ENCODE measurements at regions not wholly inside any gene's neighbourhood (a gene's known extent, or its start where the extent isn't known, plus 50 kb on each side); places are given as distances from the start of the nearest gene placed in this dataset.

GRCh38 chr21:41600556-41600955 lies 92.6 kb upstream of the TMPRSS2 start:
- no peaks in the 10 kb centered on the region for H3K9me3 Mint-ChIP-seq (ENCODE audit: unreplicated experiment)
- intact Hi-C loops (cut with micrococcal nuclease): no loop called here
- CTCF ChIA-PET: interaction anchor here (0.6 to 3.9 kb wide), 3 partner anchors 178 to 350 kb away, joined by 3 to 21 read pairs (median 4); no protein-coding TSS in a partner anchor
- H3K27me3 Mint-ChIP-seq (ENCODE audit: insufficient read depth, unreplicated experiment): peaks cover 12% of the 10 kb centered on the region
- no peak overlapping the region for H3K4me3 Mint-ChIP-seq (ENCODE audit: unreplicated experiment)
- POLR2A ChIA-PET: interaction anchor here (0.6 to 1.7 kb wide), 3 partner anchors 15 to 277 kb away, joined by 3 read pairs; no protein-coding TSS in a partner anchor
- H3K27ac Mint-ChIP-seq (ENCODE audit: low read depth, unreplicated experiment): no peak overlapping the region
- BruUV-seq (replicated peaks): no TSS peak
- TF ChIP-seq CTCF (IDR thresholded peaks at IDR 0.05; ENCODE audit: unreplicated experiment): no peak
- peaks cover 6% of the 10 kb centered on the region for H3K4me1 Mint-ChIP-seq (ENCODE audit: insufficient read depth, unreplicated experiment)
- H3K36me3 Mint-ChIP-seq (ENCODE audit: insufficient read depth, unreplicated experiment): no peaks in the 10 kb centered on the region
- no peak for DNase-seq (ENCODE audit: unreplicated experiment)

DNA sequence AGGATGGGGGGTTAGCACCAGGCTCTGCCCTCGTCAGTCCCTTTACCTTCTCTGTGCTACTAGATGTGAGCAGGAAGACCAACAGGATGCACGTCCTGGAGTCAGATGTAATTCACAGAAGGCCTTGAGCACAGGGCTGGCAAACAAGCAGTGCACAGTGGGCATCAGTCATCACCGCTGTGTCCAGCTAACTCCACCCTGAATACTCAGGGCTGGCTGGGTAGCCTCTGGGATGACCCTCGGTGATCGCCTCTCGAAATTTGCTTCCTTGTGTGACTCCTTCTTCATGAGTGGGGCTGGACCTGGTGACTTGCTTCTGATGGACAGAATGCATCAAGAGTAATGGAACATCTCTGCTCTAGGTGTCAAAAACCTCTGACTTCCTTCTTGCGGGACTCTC lies 92.2 kb upstream of the TMPRSS2 start:
- intact Hi-C loops (cut with micrococcal nuclease): no loop called here
- ChIA-PET POLR2A (interaction anchor here (0.6 kb wide), 1 partner anchor 277 kb away, joined by 3 read pairs; no protein-coding TSS in a partner anchor), CTCF (interaction anchor here (0.6 to 3.9 kb wide), 3 partner anchors 179 to 350 kb away, joined by 3 to 21 read pairs (median 4); no protein-coding TSS in a partner anchor)
- Mint-ChIP-seq H3K36me3 (ENCODE audit: insufficient read depth, unreplicated experiment) (no peaks in the 10 kb centered on the region), H3K4me3 (ENCODE audit: unreplicated experiment) (no peak overlapping the region), H3K9me3 (ENCODE audit: unreplicated experiment) (no peaks in the 10 kb centered on the region), H3K4me1 (ENCODE audit: insufficient read depth, unreplicated experiment) (peaks cover 6% of the 10 kb centered on the region), H3K27ac (ENCODE audit: low read depth, unreplicated experiment) (no peak overlapping the region), H3K27me3 (ENCODE audit: insufficient read depth, unreplicated experiment) (peaks cover 12% of the 10 kb centered on the region)
- no TSS peak for BruUV-seq (replicated peaks)
- no peak for TF ChIP-seq CTCF (IDR thresholded peaks at IDR 0.05; ENCODE audit: unreplicated experiment)
- no peak for DNase-seq (ENCODE audit: unreplicated experiment)

- POLR2A ChIA-PET: no interaction called here
These were observed 90.8 kb upstream of the TMPRSS2 start for GRCh38 chr21:41598561-41599431.

More at GRCh38 chr21:41598561-41599431, 90.8 kb upstream of the TMPRSS2 start:
- H3K9me3 Mint-ChIP-seq (ENCODE audit: unreplicated experiment): no peaks in the 10 kb centered on the region
- peaks cover under 1% of the 10 kb centered on the region for H3K27me3 Mint-ChIP-seq (ENCODE audit: insufficient read depth, unreplicated experiment)
- no peak overlapping the region for H3K4me3 Mint-ChIP-seq (ENCODE audit: unreplicated experiment)
- H3K27ac Mint-ChIP-seq (ENCODE audit: low read depth, unreplicated experiment): peak overlapping the region; percentile 68
- H3K36me3 Mint-ChIP-seq (ENCODE audit: insufficient read depth, unreplicated experiment): no peaks in the 10 kb centered on the region
- intact Hi-C loops (cut with micrococcal nuclease): no loop called here
- no peak for DNase-seq (ENCODE audit: unreplicated experiment)
- CTCF ChIA-PET: no interaction called here
- TF ChIP-seq CTCF (IDR thresholded peaks at IDR 0.05; ENCODE audit: unreplicated experiment): no peak
- no TSS peak for BruUV-seq (replicated peaks)
- peaks cover 6% of the 10 kb centered on the region for H3K4me1 Mint-ChIP-seq (ENCODE audit: insufficient read depth, unreplicated experiment)
